B cell (primary cell): ENCODE measurements at regions not wholly inside any gene's neighbourhood (a gene's known extent, or its start where the extent isn't known, plus 50 kb on each side); places are given as distances from the start of the nearest gene placed in this dataset.

ENCODE experiments used
- EZH2 ChIP-seq: IDR thresholded peaks from 2 replicates; pipeline ENCODE4 v1.6.1; 2012; ENCODE audit warnings: borderline replicate concordance, low read depth, mild to moderate bottlenecking, moderate library complexity, low read length; ENCODE audit not compliant: insufficient read depth, poor library complexity, severe bottlenecking
- TF ChIP-seq, protein P1 (sequence below): fragments of 200-600 bp; IDR thresholded peaks from one replicate; pipeline ENCODE4 v1.8.0; 2022; ENCODE audit warnings: antibody characterized with exemption, mild to moderate bottlenecking

- TF ChIP-seq, protein P1, sequence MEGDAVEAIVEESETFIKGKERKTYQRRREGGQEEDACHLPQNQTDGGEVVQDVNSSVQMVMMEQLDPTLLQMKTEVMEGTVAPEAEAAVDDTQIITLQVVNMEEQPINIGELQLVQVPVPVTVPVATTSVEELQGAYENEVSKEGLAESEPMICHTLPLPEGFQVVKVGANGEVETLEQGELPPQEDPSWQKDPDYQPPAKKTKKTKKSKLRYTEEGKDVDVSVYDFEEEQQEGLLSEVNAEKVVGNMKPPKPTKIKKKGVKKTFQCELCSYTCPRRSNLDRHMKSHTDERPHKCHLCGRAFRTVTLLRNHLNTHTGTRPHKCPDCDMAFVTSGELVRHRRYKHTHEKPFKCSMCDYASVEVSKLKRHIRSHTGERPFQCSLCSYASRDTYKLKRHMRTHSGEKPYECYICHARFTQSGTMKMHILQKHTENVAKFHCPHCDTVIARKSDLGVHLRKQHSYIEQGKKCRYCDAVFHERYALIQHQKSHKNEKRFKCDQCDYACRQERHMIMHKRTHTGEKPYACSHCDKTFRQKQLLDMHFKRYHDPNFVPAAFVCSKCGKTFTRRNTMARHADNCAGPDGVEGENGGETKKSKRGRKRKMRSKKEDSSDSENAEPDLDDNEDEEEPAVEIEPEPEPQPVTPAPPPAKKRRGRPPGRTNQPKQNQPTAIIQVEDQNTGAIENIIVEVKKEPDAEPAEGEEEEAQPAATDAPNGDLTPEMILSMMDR, result no peak
- no peak for TF ChIP-seq EZH2
These were observed 65.8 kb upstream of the EDAR start for GRCh38 chr2:109054865-109055264.
